ENCODE measurements at regions not wholly inside any gene's neighbourhood (a gene's known extent, or its start where the extent isn't known, plus 50 kb on each side); places are given as distances from the start of the nearest gene placed in this dataset.

DNA sequence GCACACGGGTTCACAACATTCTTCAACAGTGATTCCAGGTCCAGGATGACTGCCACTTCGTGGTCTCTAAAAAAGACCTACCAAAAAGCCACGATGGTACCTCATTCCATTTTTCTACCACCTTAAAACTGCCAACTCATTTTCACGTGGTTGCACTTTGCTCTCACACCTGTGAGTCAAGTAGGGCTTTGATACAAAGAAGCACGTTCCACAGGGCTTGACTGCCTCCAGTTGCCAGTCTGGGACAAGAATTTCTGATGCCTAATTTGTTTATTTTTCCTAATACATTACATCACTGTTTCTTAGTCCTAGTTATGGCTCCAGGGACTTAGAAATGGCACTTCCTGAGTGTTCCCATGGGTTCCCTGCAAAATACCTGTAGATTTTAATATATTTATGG lies 911.6 kb upstream of the EEF2KMT start:
- Histone ChIP-seq H3K56ac (ENCODE audit: extremely low read depth, insufficient read depth, low read length) (no peak overlapping the region), H3K9me3 (ENCODE audit: control insufficient read depth, insufficient read depth, low read length) (peaks cover 14% of the 10 kb centered on the region), H3K23ac (ENCODE audit: low read depth, low read length) (no peak overlapping the region), H2BK20ac (ENCODE audit: low read depth, low read length) (no peak overlapping the region), H2AK9ac (replicated peaks; ENCODE audit: low read depth, low read length, poor library complexity) (no peak overlapping the region), H3K4me1 (ENCODE audit: control insufficient read depth, insufficient read depth, low read length) (no peaks in the 10 kb centered on the region), H3K4ac (ENCODE audit: low read depth, low read length) (no peak overlapping the region), H3K9me1 (ENCODE audit: insufficient read depth, low read length) (no peaks in the 10 kb centered on the region), H3K18ac (ENCODE audit: low read depth, low read length) (no peak overlapping the region), H2AK5ac (ENCODE audit: low read depth, low read length) (no peak overlapping the region), H2BK15ac (ENCODE audit: low read depth, low read length) (no peak overlapping the region), H4K91ac (ENCODE audit: insufficient read depth, low read depth, low read length) (no peak overlapping the region), H2AFZ (replicated peaks; ENCODE audit: low read length, poor library complexity) (no peak overlapping the region), H3K4me3 (ENCODE audit: insufficient read depth, low read depth, low read length) (no peak overlapping the region), H3K4me2 (ENCODE audit: low read depth, low read length) (no peak overlapping the region), H4K20me1 (ENCODE audit: insufficient read depth, low read length) (no peaks in the 10 kb centered on the region), H3K14ac (replicated peaks; ENCODE audit: low read depth, low read length) (no peak overlapping the region), H3K36me3 (ENCODE audit: control insufficient read depth, insufficient read depth, low read length) (no peaks in the 10 kb centered on the region), H3K79me1 (ENCODE audit: low read depth in 1 of 2, low read length in 2 of 2) (no peaks in the 10 kb centered on the region), H4K5ac (ENCODE audit: low read depth, low read length) (no peak overlapping the region), H4K8ac (ENCODE audit: low read depth in 2 of 2, low read length in 2 of 2) (no peak overlapping the region), H3K27me3 (ENCODE audit: control insufficient read depth, insufficient read depth, low read length) (no peaks in the 10 kb centered on the region), H3K9ac (ENCODE audit: low read depth, low read length) (no peak overlapping the region), H2BK120ac (ENCODE audit: low read depth, low read length) (no peak overlapping the region), H3K27ac (ENCODE audit: insufficient read depth, low read length) (no peak overlapping the region), H2BK5ac (ENCODE audit: low read depth, low read length, poor library complexity, severe bottlenecking) (no peak overlapping the region)
- in situ Hi-C loops (cut with MboI; ENCODE audit: low sequenced_read_pairs) (no loop called here), dilution Hi-C loops (cut with HindIII; ENCODE audit: low sequenced_read_pairs, unreplicated experiment) (no loop called here), intact Hi-C loops (cut with micrococcal nuclease) (no loop called here)
- ChIA-PET CTCF (no interaction called here), POLR2A (ENCODE audit: unreplicated experiment) (no interaction called here)
- BruUV-seq (replicated peaks), result no TSS peak
- no peak for TF ChIP-seq MAFK (IDR thresholded peaks at IDR 0.05; ENCODE audit: low read depth, low read length)
- TF ChIP-seq SMC3 (IDR thresholded peaks at IDR 0.05; ENCODE audit: low read depth, low read length), result no peak
- TF ChIP-seq FOS (IDR thresholded peaks at IDR 0.05; ENCODE audit: low read depth, low read length), result no peak
- TF ChIP-seq MXI1 (IDR thresholded peaks at IDR 0.05; ENCODE audit: borderline replicate concordance, low read depth, low read length), result no peak
- TF ChIP-seq BHLHE40 (IDR thresholded peaks at IDR 0.05; ENCODE audit: low read depth, low read length), result no peak
- DNase-seq, result no peak
- ATAC-seq (ENCODE audit: low read depth), result no peak
- WGBS, 2 experiments (ENCODE audit: extremely low coverage in 2 of 2, insufficient read length in 1 of 2), result 20% methylated on average over 1 of the region's 5 CpGs; no CpG with 5 or more reads in 1 of the 2 experiments
